ENCODE measurements at regions not wholly inside any gene's neighbourhood (a gene's known extent, or its start where the extent isn't known, plus 50 kb on each side); places are given as distances from the start of the nearest gene placed in this dataset.
A peak's percentile ranks its signal among the peaks of the same experiment; 100 is the strongest.
"Not testable (repeated sequence)": the region's sequence is repeated elsewhere in the genome, so short reads cannot be mapped to it uniquely, and the experiment has no call there.

GRCh38 chr5:135279328-135279727 lies 119.7 kb downstream of the MACROH2A1 start:
- DNase-seq: no peak

- no peak for DNase-seq
These were observed 122.9 kb downstream of the MACROH2A1 start for GRCh38 chr5:135276151-135276550.

- no peak for DNase-seq
These were observed 125.8 kb downstream of the MACROH2A1 start for GRCh38 chr5:135273212-135273611.

GRCh38 chr5:135272311-135272805 lies 126.7 kb downstream of the MACROH2A1 start:
- DNase-seq: no peak

GRCh38 chr5:135271533-135272310 lies 127.3 kb downstream of the MACROH2A1 start:
- DNase-seq: no peak

- DNase-seq: no peak
These were observed 129.1 kb downstream of the MACROH2A1 start for GRCh38 chr5:135269931-135270421.

GRCh38 chr5:135269199-135269598 lies 129.8 kb downstream of the MACROH2A1 start:
- DNase-seq: no peak

- DNase-seq: no peak
These were observed 132.1 kb downstream of the MACROH2A1 start for GRCh38 chr5:135266975-135267374.

GRCh38 chr5:135266303-135266635 lies 132.8 kb downstream of the MACROH2A1 start:
- DNase-seq: no peak

GRCh38 chr5:135265497-135266302 lies 133.3 kb downstream of the MACROH2A1 start:
- DNase-seq: no peak

- no peak for DNase-seq
These were observed 134.3 kb downstream of the MACROH2A1 start for GRCh38 chr5:135264451-135265440.

GRCh38 chr5:135263022-135263668 lies 135.9 kb downstream of the MACROH2A1 start:
- no peak for DNase-seq

GRCh38 chr5:135262364-135262763 lies 136.7 kb downstream of the MACROH2A1 start:
- no peak for DNase-seq

- DNase-seq: not testable (repeated sequence)
These were observed 138.9 kb downstream of the MACROH2A1 start for GRCh38 chr5:135260108-135260507.

- DNase-seq: peak; percentile 5
These were observed 143.4 kb downstream of the MACROH2A1 start for GRCh38 chr5:135255461-135256178.

GRCh38 chr5:135254183-135254582 lies 144.8 kb downstream of the MACROH2A1 start:
- DNase-seq: no peak

GRCh38 chr5:135253601-135254178 lies 145.3 kb downstream of the MACROH2A1 start:
- no peak for DNase-seq

- DNase-seq: peak; percentile 10
These were observed 147.9 kb downstream of the MACROH2A1 start for GRCh38 chr5:135251093-135251492.

- no peak for DNase-seq
These were observed 148.4 kb downstream of the MACROH2A1 start for GRCh38 chr5:135250671-135251070.

GRCh38 chr5:135249658-135250057 lies 149.4 kb downstream of the MACROH2A1 start:
- DNase-seq: peak; percentile 18

- DNase-seq: peak; percentile 7
These were observed 150.2 kb downstream of the MACROH2A1 start for GRCh38 chr5:135248801-135249231.

All from stimulated activated CD8-positive, alpha-beta memory T cell treated with anti-CD3 and anti-CD28 coated beads, Interleukin-4, amount 100 ng/mL, for 48 hours (primary cell).